HCT116 (cell line): ENCODE measurements at regions not wholly inside any gene's neighbourhood (a gene's known extent, or its start where the extent isn't known, plus 50 kb on each side); places are given as distances from the start of the nearest gene placed in this dataset.

Experiments
- ATAC-seq: fragments of 200-7000 bp; cut with Tn5 transposase; 2 replicates; pipeline ENCODE4 v1.9.1; 2020; ENCODE audit warnings: mild to moderate bottlenecking, moderate library complexity
- BruUV-seq: library from RNA; stranded (reverse); fragments of 400-500 nt; replicated peaks from 2 replicates; lab custom pipeline; 2021; lab: Mats Ljungman, UMichigan
- CTCF ChIA-PET: fragments of 300-600 bp; sonication (Branson Sonifier 250); formaldehyde crosslinking; loops from one replicate; lab custom pipeline; 2021; ENCODE audit warnings: antibody characterized with exemption; lab: Charles Lee
- POLR2A ChIA-PET: fragments of 300-600, 350-600 bp; sonication (Branson Sonifier 250); formaldehyde crosslinking; loops from one replicate; lab custom pipeline; 2021; ENCODE audit warnings: antibody characterized with exemption; lab: Charles Lee
- RAD21 ChIA-PET, 2 experiments: fragments of 300-600 bp; sonication (Branson Sonifier 250); formaldehyde crosslinking; loops; one replicate each; lab custom pipeline; 2023; ENCODE audit warnings: low total read pairs in 2 of 2; ENCODE audit not compliant: uncharacterized antibody in 2 of 2, unreplicated experiment in 2 of 2, low non-redundant PET in 1 of 2; lab: Charles Lee
- DNase-seq: peaks from one replicate; pipeline ENCODE4 v3.0.0-alpha.2; 2010; ENCODE audit warnings: low read depth, low spot score
- H2AFZ ChIP-seq: fragments of 200-600 bp; shearing (Covaris generic), sonication (generic); 2 replicates; pipeline ENCODE4 v1.6.1; 2017; ENCODE audit warnings: low read depth, mixed run types, mixed read lengths, antibody characterized with exemption, low read length; ENCODE audit not compliant: poor library complexity, severe bottlenecking
- H3K27ac ChIP-seq: 2 replicates; pipeline ENCODE4 v1.5.1; 2012; ENCODE audit warnings: low read depth, low read length
- H3K27me3 ChIP-seq: fragments of 200-600 bp; sonication (generic); 2 replicates; pipeline ENCODE4 v1.6.1; 2016; ENCODE audit warnings: mixed run types, low read length, mixed read lengths; ENCODE audit not compliant: insufficient read depth
- H3K36me3 ChIP-seq, 2 experiments: fragments of 200-500 bp in 1 of 2; fragments of 200-600 bp in 1 of 2; sonication (Bioruptor generic) in 1 of 2; sonication (generic) in 1 of 2; 2 replicates each; pipeline versions ENCODE4 v1.5.1 to v1.6.1; 2014 to 2016; ENCODE audit warnings: low read length in 2 of 2, inconsistent platforms in 1 of 2, mixed read lengths in 1 of 2, mixed run types in 1 of 2; ENCODE audit not compliant: insufficient read depth in 2 of 2, control insufficient read depth in 1 of 2
- H3K4me1 ChIP-seq, 2 experiments: fragments of 200-600 bp in 1 of 2; sonication (generic) in 1 of 2; 2 replicates each; pipeline versions ENCODE4 v1.5.1 to v1.6.1; 2012 to 2017; ENCODE audit warnings: low read length in 2 of 2, inconsistent platforms in 1 of 2, mild to moderate bottlenecking in 1 of 2, mixed read lengths in 1 of 2, mixed run types in 1 of 2, moderate library complexity in 1 of 2; ENCODE audit not compliant: insufficient read depth in 2 of 2, control insufficient read depth in 1 of 2
- H3K4me2 ChIP-seq: fragments of 200-600 bp; sonication (generic); 2 replicates; pipeline ENCODE4 v1.6.1; 2017; ENCODE audit warnings: mixed run types, low read length, mixed read lengths
- H3K4me3 ChIP-seq, 2 experiments: fragments of 200-600 bp in 1 of 2; sonication (generic) in 1 of 2; replicated peaks in 1 of 2; 2 replicates each; pipeline ENCODE4 v1.5.1; 2011 to 2016; ENCODE audit warnings: low read length in 2 of 2, control low read depth in 1 of 2, low read depth in 1 of 2, mild to moderate bottlenecking in 1 of 2, mixed read lengths in 1 of 2, mixed run types in 1 of 2
- H3K79me2 ChIP-seq: fragments of 200-600 bp; sonication (generic); 2 replicates; pipeline ENCODE4 v1.6.1; 2017; ENCODE audit warnings: mild to moderate bottlenecking, mixed run types, low read length, moderate library complexity, mixed read lengths; ENCODE audit not compliant: insufficient read depth
- H3K9ac ChIP-seq: fragments of 200-600 bp; sonication (generic); 2 replicates; pipeline ENCODE4 v1.6.1; 2016; ENCODE audit warnings: low read length, mixed read lengths
- H3K9me2 ChIP-seq: fragments of 200-600 bp; sonication (generic), shearing (Covaris generic); 2 replicates; pipeline ENCODE4 v1.6.1; 2017; ENCODE audit warnings: mixed run types, mild to moderate bottlenecking, moderate library complexity; ENCODE audit not compliant: insufficient read depth
- H3K9me3 ChIP-seq, 2 experiments: fragments of 200-500 bp in 1 of 2; fragments of 200-600 bp in 1 of 2; sonication (Bioruptor generic) in 1 of 2; sonication (generic) in 1 of 2; 2 replicates each; pipeline ENCODE4 v1.6.1; 2014 to 2017; ENCODE audit warnings: low read length in 2 of 2, mixed read lengths in 2 of 2, inconsistent platforms in 1 of 2, low read depth in 1 of 2, mild to moderate bottlenecking in 1 of 2, mixed run types in 1 of 2, moderate library complexity in 1 of 2; ENCODE audit not compliant: control insufficient read depth in 1 of 2, insufficient read depth in 1 of 2
- H4K20me1 ChIP-seq: fragments of 200-600 bp; sonication (generic), shearing (Covaris generic); 2 replicates; pipeline ENCODE4 v1.6.1; 2017; ENCODE audit warnings: mixed run types, mild to moderate bottlenecking, moderate library complexity; ENCODE audit not compliant: insufficient read depth
- EGR1 ChIP-seq: IDR thresholded peaks from 2 replicates; pipeline ENCODE4 v1.6.1; 2012; ENCODE audit warnings: low read depth
- ELF1 ChIP-seq: IDR thresholded peaks from 2 replicates; pipeline ENCODE4 v1.6.1; 2012; ENCODE audit warnings: low read depth, borderline replicate concordance
- EZH2 ChIP-seq: fragments of 200-600 bp; sonication (generic); IDR thresholded peaks from 2 replicates; pipeline ENCODE4 v1.6.1; 2017; ENCODE audit warnings: antibody characterized with exemption, mixed run types
- FOSL1 ChIP-seq: IDR thresholded peaks from 2 replicates; pipeline ENCODE4 v1.6.1; 2012; ENCODE audit warnings: low read depth
- MAX ChIP-seq: IDR thresholded peaks from 2 replicates; pipeline ENCODE4 v1.6.1; 2012
- POLR2A ChIP-seq: IDR thresholded peaks from 2 replicates; pipeline ENCODE4 v1.7.0; 2011; ENCODE audit warnings: borderline replicate concordance; ENCODE audit not compliant: insufficient read depth, insufficient read length; ENCODE audit errors: extremely low read depth
- RAD21 ChIP-seq: IDR thresholded peaks from 2 replicates; pipeline ENCODE4 v1.6.1; 2012; ENCODE audit warnings: low read depth, mild to moderate bottlenecking
- REST ChIP-seq: IDR thresholded peaks from 2 replicates; pipeline ENCODE4 v1.6.1; 2012; ENCODE audit warnings: low read depth
- YY1 ChIP-seq: IDR thresholded peaks from 2 replicates; pipeline ENCODE4 v1.6.1; 2011; ENCODE audit warnings: low read length, low read depth, moderate library complexity, mild to moderate bottlenecking; ENCODE audit not compliant: insufficient replicate concordance; ENCODE audit errors: extremely low read depth
- intact Hi-C: fragments of 100-400 bp; cut with micrococcal nuclease; formaldehyde crosslinking; loops from 2 replicates; pipeline ENCODE4 v1.10.0; 2022
- TF ChIP-seq, protein P1 (sequence below), 3 experiments: fragments of 200-600 bp in 1 of 3; sonication (generic) in 1 of 3; IDR thresholded peaks in 2 of 3; conservative IDR thresholded peaks in 1 of 3; 2 replicates each; pipeline ENCODE4 v1.5.1; 2012 to 2017; ENCODE audit warnings: low read depth in 2 of 3, low read length in 2 of 3, antibody characterized with exemption in 1 of 3, borderline replicate concordance in 1 of 3, control low read depth in 1 of 3, mild to moderate bottlenecking in 1 of 3, mixed read lengths in 1 of 3, mixed run types in 1 of 3, moderate library complexity in 1 of 3; ENCODE audit not compliant: insufficient read depth in 1 of 3
- TF ChIP-seq, protein P2 (sequence below): IDR thresholded peaks from 2 replicates; pipeline ENCODE4 v1.6.1; 2011; ENCODE audit warnings: mild to moderate bottlenecking, low read length, moderate library complexity; ENCODE audit not compliant: insufficient replicate concordance; ENCODE audit errors: extremely low read depth

- Histone ChIP-seq H3K4me1 (no peaks in the 10 kb centered on the region), H3K9me3 (no peaks in the 10 kb centered on the region), H3K9me2 (no peaks in the 10 kb centered on the region), H3K79me2 (no peaks in the 10 kb centered on the region), H4K20me1 (no peaks in the 10 kb centered on the region), H3K36me3 (no peaks in the 10 kb centered on the region), H3K4me2 (no peak overlapping the region), H3K4me3 (no peak overlapping the region), H3K27ac (no peak overlapping the region), H2AFZ (no peak overlapping the region), H3K27me3 (no peaks in the 10 kb centered on the region), H3K9ac (no peak overlapping the region)
- ChIA-PET RAD21 (no interaction called here), CTCF (interaction anchor here (1.1 kb wide), 1 partner anchor 33 kb away, joined by 5 read pairs; no protein-coding TSS in a partner anchor), POLR2A (no interaction called here)
- TF ChIP-seq, protein P1, sequence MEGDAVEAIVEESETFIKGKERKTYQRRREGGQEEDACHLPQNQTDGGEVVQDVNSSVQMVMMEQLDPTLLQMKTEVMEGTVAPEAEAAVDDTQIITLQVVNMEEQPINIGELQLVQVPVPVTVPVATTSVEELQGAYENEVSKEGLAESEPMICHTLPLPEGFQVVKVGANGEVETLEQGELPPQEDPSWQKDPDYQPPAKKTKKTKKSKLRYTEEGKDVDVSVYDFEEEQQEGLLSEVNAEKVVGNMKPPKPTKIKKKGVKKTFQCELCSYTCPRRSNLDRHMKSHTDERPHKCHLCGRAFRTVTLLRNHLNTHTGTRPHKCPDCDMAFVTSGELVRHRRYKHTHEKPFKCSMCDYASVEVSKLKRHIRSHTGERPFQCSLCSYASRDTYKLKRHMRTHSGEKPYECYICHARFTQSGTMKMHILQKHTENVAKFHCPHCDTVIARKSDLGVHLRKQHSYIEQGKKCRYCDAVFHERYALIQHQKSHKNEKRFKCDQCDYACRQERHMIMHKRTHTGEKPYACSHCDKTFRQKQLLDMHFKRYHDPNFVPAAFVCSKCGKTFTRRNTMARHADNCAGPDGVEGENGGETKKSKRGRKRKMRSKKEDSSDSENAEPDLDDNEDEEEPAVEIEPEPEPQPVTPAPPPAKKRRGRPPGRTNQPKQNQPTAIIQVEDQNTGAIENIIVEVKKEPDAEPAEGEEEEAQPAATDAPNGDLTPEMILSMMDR (IDR thresholded peaks at IDR 0.05 in 2 of 3, conservative IDR thresholded peaks at IDR 0.05 in 1 of 3; ENCODE audit: borderline replicate concordance in 1 of 3, insufficient read depth in 1 of 3, low read depth in 2 of 3, low read length in 2 of 3): peak in 2 of 3 experiments; percentile 33 to 37; a peak in 4 of 6 replicates
- no peak for TF ChIP-seq YY1
- no peak for DNase-seq
- no TSS peak for BruUV-seq
- peak; percentile 67 for ATAC-seq
- intact Hi-C loops: no loop called here
These were observed 128.9 kb downstream of the KLF13 start for GRCh38 chr15:31455499-31455898.

GRCh38 chr15:31456354-31457060, 129.9 kb downstream of the KLF13 start:
- no peak overlapping the region for H3K9ac ChIP-seq
- no peak for ATAC-seq
- ChIA-PET CTCF (no interaction called here), POLR2A (no interaction called here), RAD21 (no interaction called here)
- no peak overlapping the region for H2AFZ ChIP-seq
- intact Hi-C loops: no loop called here
- DNase-seq: no peak
- H3K4me1 ChIP-seq: no peaks in the 10 kb centered on the region
- H3K4me3 ChIP-seq: no peak overlapping the region
- no peak overlapping the region for H3K4me2 ChIP-seq
- H3K9me3 ChIP-seq: no peaks in the 10 kb centered on the region
- BruUV-seq: no TSS peak
- no peak overlapping the region for H3K27ac ChIP-seq
- H3K27me3 ChIP-seq: no peaks in the 10 kb centered on the region
- no peaks in the 10 kb centered on the region for H3K9me2 ChIP-seq
- H3K79me2 ChIP-seq: no peaks in the 10 kb centered on the region
- H3K36me3 ChIP-seq: no peaks in the 10 kb centered on the region
- H4K20me1 ChIP-seq: no peaks in the 10 kb centered on the region
- TF ChIP-seq EZH2: no peak
- TF ChIP-seq RAD21: no peak
- TF ChIP-seq, protein P2, sequence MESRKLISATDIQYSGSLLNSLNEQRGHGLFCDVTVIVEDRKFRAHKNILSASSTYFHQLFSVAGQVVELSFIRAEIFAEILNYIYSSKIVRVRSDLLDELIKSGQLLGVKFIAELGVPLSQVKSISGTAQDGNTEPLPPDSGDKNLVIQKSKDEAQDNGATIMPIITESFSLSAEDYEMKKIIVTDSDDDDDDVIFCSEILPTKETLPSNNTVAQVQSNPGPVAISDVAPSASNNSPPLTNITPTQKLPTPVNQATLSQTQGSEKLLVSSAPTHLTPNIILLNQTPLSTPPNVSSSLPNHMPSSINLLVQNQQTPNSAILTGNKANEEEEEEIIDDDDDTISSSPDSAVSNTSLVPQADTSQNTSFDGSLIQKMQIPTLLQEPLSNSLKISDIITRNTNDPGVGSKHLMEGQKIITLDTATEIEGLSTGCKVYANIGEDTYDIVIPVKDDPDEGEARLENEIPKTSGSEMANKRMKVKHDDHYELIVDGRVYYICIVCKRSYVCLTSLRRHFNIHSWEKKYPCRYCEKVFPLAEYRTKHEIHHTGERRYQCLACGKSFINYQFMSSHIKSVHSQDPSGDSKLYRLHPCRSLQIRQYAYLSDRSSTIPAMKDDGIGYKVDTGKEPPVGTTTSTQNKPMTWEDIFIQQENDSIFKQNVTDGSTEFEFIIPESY: no peak
- no peak for TF ChIP-seq FOSL1
- TF ChIP-seq POLR2A: no peak
- TF ChIP-seq MAX: no peak
- TF ChIP-seq ELF1: no peak
- no peak for TF ChIP-seq REST
- TF ChIP-seq EGR1: no peak
